ENCODE measurements at regions not wholly inside any gene's neighbourhood (a gene's known extent, or its start where the extent isn't known, plus 50 kb on each side); places are given as distances from the start of the nearest gene placed in this dataset.

GRCh38 chr4:41420541-41420940 lies 117.4 kb upstream of the LIMCH1 start:
- no peak for TF ChIP-seq POLR2A (IDR thresholded peaks at IDR 0.05; ENCODE audit: low read length)
- TF ChIP-seq GATA1 (IDR thresholded peaks at IDR 0.05; ENCODE audit: low read depth, low read length): no peak

Measured in erythroblast (primary cell).